IPS DF 4.7 (cell line): ENCODE measurements at regions not wholly inside any gene's neighbourhood (a gene's known extent, or its start where the extent isn't known, plus 50 kb on each side); places are given as distances from the start of the nearest gene placed in this dataset.

Experiments used
- DNase-seq: peaks from one replicate; pipeline ENCODE4 v3.0.0-alpha.2; 2013; ENCODE audit warnings: low spot score; ENCODE audit errors: extremely low read depth

DNA sequence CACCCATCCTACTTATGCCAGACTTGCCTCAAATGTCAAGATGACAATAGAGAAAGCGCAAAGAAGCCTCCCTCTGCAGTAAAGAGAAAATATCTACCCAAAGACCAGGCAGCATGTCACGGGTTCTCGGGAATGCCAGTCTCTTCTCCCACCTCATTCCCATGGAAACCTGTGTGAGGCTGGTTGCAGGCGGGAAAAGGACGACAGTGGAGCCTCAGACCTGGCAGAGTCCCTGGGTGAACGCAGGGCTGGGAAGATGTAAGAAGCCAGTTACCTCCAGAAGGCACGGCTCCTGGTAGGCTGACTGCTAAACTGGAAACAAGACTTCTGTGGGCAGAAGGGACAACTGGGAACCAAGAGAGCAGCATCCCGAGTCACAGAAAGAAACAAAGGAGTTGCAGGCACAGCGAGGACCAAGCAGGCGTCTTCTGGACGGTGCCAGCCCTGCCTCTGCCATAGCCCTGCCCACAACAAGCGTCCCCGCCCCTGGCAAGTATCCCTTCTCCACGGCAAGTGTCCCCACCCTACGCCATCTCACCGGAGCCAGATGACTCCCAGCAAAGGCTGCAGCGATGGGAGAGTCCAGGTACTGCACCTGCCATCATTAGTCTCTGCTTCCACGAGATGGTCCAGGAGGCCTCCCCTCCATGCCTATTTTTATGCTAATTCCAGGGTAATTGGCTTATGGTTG is 440.8 kb upstream of the MYT1L start:
- DNase-seq: no peak

DNA sequence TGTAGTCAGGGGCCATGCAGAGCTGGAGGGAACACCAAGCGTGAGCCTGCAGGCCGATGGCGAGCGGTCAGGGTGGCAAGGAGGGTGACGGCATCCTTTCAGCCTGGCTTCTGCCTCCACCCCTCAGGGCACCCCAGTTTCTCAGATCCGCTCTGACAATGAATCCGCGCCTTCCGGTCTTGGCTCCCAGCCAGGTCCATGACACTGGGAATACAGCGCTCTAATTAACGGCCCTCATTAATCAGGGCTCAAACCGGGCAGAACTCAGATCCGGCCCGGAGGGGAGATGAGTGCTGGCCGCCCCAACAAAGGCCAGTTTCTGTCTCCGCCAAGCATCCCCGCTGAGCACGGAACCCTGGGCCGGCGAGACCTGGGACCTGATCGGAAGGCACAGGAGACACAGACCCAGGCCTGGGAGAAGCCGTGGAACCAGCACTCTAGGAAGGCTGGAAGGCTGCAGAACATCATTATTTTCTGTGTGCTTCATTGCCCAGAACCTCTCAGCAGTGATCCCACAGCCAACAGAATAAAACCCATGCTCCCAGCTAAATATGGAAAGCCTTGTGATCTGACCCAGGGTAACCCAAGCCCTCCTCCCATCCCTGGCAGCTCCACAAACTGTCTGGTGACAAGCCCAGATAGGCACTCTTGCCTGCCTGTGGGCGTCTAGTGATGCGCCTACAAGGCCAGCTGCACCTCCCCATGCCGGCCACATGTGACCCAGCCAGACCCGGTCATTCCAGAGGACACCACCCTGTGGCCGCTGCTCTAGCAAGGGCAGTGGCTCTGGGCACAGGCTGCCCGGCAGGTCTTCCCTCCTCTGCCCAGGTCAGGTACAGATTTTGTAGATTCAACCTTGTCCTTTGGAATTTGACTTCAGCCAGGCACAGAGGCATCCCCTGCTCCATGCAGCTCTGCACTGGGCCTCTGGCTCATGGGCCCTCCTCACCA is 438.7 kb upstream of the MYT1L start:
- DNase-seq: no peak

DNA sequence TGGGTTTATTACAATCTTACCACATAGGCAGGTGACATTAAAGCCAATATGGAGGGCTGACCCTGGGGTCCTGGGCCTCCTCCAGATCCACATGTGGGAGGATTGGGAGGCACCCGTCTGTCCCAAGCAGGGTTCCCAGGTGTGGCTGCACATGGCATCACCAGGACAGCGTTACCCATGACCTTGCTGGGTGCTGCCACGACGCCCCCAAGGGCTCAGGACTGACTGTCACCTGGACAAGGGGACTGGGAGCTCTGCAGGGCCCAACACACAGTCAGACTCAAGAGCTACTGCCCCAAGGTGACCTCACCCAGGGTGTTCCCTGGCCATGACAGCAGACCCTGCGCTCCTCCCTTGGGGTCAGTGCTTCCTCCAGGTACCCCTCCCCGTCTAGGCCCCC is 437.4 kb upstream of the MYT1L start:
- no peak for DNase-seq

- DNase-seq: no peak
Observed at GRCh38 chr2:2767837-2768236, 436.8 kb upstream of the MYT1L start.

- no peak for DNase-seq
Observed at GRCh38 chr2:2765839-2766495, 434.9 kb upstream of the MYT1L start.

- DNase-seq: no peak
Observed at GRCh38 chr2:2765176-2765800, 434.2 kb upstream of the MYT1L start.

DNA sequence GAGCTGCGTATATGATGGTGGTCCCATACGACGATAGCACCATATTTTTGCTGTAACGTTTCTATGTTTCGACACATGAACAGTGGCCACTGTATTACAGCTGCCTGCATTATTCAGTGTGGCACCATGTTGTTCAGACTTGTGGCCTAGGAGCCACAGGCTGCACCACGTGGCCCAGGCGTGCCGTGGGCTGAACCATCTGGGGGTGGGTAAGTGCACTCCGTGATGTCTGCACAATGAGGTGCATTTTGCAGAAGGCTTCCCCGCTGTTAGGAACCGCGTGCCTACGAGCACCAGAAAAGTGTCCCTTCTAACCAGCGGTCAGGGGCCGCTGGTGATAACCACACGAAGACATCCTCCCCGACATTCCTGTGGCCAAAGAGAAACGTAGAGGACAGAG is 433.7 kb upstream of the MYT1L start:
- no peak for DNase-seq

- DNase-seq: no peak
Observed at GRCh38 chr2:2764001-2764355, 432.9 kb upstream of the MYT1L start.

DNA sequence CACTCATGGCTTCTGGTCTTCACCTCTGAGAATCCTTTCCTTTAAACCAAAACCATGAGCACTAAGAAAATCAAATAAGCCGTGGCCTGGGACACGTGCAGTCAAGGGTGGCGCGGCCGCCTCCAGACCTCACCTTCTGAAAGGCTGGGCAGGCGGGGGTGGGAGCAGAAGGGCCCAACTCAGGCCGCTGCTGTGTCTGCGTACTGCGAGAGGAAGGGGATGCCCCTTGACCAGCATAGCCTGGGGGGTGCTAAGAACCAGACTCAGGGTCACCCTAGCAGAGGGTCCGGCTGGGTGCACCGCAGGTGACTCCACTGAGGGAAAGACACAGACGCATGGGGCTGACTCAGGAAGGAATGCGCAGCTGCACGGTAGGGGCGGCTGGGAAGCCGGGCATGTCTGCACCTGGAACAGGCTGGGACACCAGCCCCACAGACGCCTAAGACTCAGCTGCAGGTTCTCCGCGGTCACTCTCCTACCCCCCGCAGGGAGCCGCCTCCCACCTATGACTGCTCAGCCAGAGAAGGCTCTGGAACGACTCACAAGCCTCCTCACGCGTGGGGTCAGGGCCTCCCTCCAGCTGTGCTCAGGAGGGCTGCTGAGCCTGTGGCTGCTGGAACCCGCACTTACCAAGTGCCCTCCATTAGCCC is 432.4 kb upstream of the MYT1L start:
- DNase-seq: no peak

GRCh38 chr2:2762913-2763312 is 431.8 kb upstream of the MYT1L start:
- no peak for DNase-seq

DNA sequence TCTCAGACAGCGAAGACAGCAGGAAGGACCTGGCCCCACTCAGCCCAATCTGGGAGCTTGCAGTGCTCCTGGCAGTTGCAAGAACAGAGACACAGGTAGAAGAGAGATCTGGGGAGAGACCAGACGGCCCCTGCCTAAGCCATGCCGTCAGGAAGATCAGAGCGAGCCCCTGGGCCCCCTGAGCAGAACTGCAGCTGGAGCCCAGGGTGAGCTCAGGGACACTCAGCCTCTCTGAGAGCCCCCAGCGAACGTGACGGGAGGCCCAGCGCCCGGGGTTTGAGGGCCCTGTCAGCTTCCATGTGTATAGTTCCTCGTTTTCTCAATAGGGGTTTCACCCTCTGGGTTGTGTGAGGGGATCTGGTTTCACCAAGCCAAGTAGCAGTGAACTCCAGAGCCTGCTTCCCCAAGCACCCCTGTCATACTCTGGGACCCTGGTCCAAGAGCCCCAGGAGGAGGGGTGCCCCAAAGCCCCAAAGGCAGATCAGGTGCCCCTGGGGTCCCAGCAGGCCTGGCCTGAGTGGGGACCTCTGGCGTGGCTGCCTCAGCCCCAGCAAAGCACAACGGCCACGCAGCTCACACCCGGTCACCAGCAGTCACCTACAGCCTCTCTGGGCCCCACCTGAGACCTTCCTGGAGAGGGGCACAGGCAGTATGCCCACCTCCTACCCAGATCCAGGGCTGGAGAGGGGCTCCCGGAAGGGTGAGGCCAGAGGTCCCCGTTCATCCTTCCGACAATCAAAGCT is 431.3 kb upstream of the MYT1L start:
- no peak for DNase-seq

GRCh38 chr2:2758793-2759367 is 427.8 kb upstream of the MYT1L start:
- no peak for DNase-seq

- no peak for DNase-seq
Observed at GRCh38 chr2:2757764-2758163, 426.7 kb upstream of the MYT1L start.

DNA sequence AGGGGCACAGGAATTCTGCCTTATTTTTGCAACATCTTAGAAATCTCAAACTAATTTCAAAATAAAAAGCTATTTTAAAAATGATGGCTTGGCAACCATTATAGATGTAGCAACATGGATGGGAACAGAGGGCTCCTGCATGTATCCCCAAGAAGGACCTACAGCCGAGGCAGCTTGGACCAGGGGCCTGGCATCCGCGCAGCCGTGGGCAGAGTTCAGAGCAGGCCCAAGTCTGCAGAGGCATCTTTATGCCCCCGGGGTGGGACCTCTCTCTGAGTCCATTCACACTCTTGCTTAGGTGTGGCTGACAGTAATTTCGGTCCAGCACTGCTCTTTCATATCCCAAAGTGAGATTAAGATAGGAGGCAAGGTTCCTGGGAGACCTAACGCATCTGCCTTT is 425.8 kb upstream of the MYT1L start:
- no peak for DNase-seq

DNA sequence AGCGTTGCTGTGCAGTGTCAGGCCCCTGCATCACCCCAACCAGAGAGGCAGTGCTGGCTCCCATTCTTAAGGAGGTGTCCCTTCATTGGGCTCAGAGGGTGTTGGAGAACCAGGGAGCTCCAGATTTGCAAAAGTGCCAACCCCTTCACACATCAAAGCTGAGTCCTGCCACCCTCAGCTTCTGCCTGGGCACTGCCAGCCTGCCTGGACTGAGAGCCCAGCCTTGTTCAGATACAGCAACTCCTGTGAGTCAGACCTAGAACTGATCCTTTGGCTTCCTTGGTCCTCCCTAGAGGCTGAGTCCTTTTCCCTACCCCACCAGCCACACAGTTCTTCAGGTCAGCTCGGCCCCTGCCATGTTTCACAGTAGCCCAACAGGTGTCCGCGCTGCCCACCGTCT is 424.9 kb upstream of the MYT1L start:
- no peak for DNase-seq

DNA sequence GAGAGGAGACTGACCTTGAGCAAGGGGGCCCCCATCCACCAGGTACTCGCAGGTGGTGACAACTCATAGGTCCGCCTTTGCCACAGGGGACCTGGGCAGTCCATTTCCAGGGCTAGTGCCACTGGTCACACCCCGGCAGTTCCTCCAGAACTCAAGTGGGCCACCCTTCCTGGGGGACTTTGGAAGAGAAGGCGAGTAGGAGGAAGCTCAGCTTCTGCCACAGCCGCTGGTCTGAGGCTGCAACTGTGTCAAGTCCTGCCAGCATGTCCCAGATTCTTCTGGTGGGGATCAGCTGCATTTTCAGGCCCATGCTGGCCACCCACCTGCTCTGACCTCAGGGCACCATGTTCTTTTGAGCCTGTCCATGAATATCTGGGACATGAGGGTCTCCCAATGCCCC is 423.9 kb upstream of the MYT1L start:
- DNase-seq: no peak

DNA sequence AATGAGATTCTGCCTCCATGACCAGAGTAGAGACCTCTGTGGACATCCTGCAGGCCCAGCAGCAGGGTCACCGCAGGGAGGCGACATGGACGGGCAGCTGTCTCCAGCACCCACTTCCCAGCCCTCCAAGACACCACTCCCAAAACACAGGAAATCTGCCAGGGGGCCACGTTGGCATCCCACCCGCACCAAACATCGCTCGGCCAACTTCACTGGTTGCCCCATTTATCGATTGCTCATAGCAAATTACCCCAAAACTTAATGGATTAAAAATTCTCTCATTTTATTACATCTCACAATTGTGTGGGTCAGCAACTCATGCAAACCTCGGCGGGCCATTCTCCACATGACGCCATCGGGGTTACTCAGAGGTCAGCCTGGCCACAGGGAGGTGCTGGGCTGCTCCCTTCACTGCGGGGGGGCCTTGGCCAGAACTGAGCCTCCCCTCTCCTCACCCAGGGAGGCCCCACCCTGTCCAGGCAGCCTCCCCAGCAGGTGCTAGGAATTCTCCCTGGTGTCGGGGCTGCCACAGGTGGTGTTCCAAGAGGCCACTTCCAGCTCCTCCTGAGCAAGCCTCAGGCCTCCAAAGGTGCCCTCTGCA is 420.7 kb upstream of the MYT1L start:
- no peak for DNase-seq

GRCh38 chr2:2750867-2751714 is 420.0 kb upstream of the MYT1L start:
- no peak for DNase-seq

DNA sequence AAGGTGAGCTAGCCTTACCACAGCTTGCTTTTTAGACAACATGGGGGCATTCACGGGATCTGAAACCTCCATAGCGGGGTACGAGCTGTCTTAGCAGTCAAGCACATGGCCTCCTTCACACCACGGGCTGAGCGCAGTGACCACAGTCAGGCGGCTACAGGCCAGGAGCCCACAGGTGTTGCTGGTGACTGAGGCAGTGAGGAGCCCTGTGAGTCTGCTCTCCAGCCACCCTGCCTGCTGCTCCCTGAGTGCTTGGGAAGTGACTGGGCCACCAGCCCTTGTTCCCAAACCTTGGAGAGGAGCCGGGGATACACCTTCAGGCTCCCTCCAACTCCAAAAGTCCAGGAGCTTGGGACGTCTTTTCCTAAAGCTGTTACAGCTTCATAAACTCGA is 418.1 kb upstream of the MYT1L start:
- DNase-seq: no peak
